Transverse colon (tissue), 4 donors: ENCODE measurements at regions not wholly inside any gene's neighbourhood (a gene's known extent, or its start where the extent isn't known, plus 50 kb on each side); places are given as distances from the start of the nearest gene placed in this dataset.

Source experiments
- DNase-seq: peaks from one replicate; pipeline ENCODE4 v3.0.0-alpha.2; 2019
- H3K27ac ChIP-seq, 4 donors: fragments of 200-600 bp; sonication (generic); 2 replicates each; pipeline ENCODE4 v1.5.1; 2016 to 2018; ENCODE audit warnings: inconsistent platforms in 4 of 4
- H3K27me3 ChIP-seq: fragments of 200-600 bp; sonication (generic); 2 replicates; pipeline ENCODE4 v1.5.1; 2017; ENCODE audit warnings: inconsistent platforms
- H3K36me3 ChIP-seq, 4 donors: fragments of 200-600 bp; sonication (generic); 2 replicates each; pipeline ENCODE4 v1.5.1; 2017 to 2019; ENCODE audit warnings: inconsistent platforms in 4 of 4
- H3K4me1 ChIP-seq, 4 donors: fragments of 200-600 bp; sonication (generic); 2 replicates each; pipeline ENCODE4 v1.5.1; 2017 to 2020; ENCODE audit warnings: inconsistent platforms in 4 of 4
- H3K4me3 ChIP-seq, 4 donors: fragments of 200-600 bp; sonication (generic); 1 replicate in 1 of 4; 2 replicates in 3 of 4; pipeline versions ENCODE4 v1.5.1 to v1.6.1; 2017 to 2019; ENCODE audit warnings: inconsistent platforms in 4 of 4
- H3K9me3 ChIP-seq, 2 donors: fragments of 200-600 bp; sonication (generic); 2 replicates each; pipeline ENCODE4 v1.5.1; 2017 to 2019; ENCODE audit warnings: inconsistent platforms in 2 of 2
- CTCF ChIP-seq, 5 experiments: fragments of 200-600 bp in 3 of 5; fragments of 450-650 bp in 2 of 5; sonication (generic) in 3 of 5; IDR thresholded peaks; 1 replicate in 2 of 5; 2 replicates in 3 of 5; pipeline ENCODE4 v1.5.1; 2016 to 2017; ENCODE audit warnings: antibody characterized with exemption in 5 of 5, inconsistent platforms in 3 of 5, mild to moderate bottlenecking in 2 of 5, moderate library complexity in 1 of 5
- EP300 ChIP-seq: sonication (generic); formaldehyde crosslinking; IDR thresholded peaks from one replicate; pipeline ENCODE4 v1.6.1; 2017; ENCODE audit warnings: antibody characterized with exemption, low read depth
- POLR2A ChIP-seq: fragments of 450-650 bp; IDR thresholded peaks from one replicate; pipeline ENCODE4 v1.6.1; 2016; ENCODE audit warnings: antibody characterized with exemption, mild to moderate bottlenecking, moderate library complexity
- POLR2AphosphoS5 ChIP-seq, 3 donors: sonication (generic); formaldehyde crosslinking; IDR thresholded peaks; one replicate each; pipeline ENCODE4 v1.6.1; 2016; ENCODE audit warnings: antibody characterized with exemption in 3 of 3
- WGBS, 2 donors: methylation state at CpG; one replicate each; pipeline ENCODE4 v1.1.5; 2018; ENCODE audit warnings: low coverage in 1 of 2; 5-methylcytosine and 5-hydroxymethylcytosine counted together
- in situ Hi-C, 4 donors: fragments of 200-750 bp; cut with MboI; loops; one replicate each; pipeline versions ENCODE4 v1.15.0 to v1.15.1; 2017; ENCODE audit warnings: low sequenced_read_pairs in 3 of 4, low pct_ligation_motif_present in 1 of 4, low pct_unique_long_range_greater_than_20kb in 1 of 4
- intact Hi-C: fragments of 100-400 bp; cut with DNase I; formaldehyde crosslinking; loops from one replicate; pipeline ENCODE4 v1.15.1; 2023; ENCODE audit warnings: low total_unique reads

- in situ Hi-C loops, result no loop called here
- no peak for DNase-seq
Measured at GRCh38 chr1:119191325-119191724, 50.9 kb upstream of the WARS2 start.

GRCh38 chr1:119204197-119204960, 63.9 kb upstream of the WARS2 start:
- 88 to 90% methylated on average over 1 to 2 of the region's 2 CpGs for WGBS, 2 donors
- H3K9me3 ChIP-seq, result peaks cover 2 to 3% of the 10 kb centered on the region in 2 donors
- no peaks in the 10 kb centered on the region for H3K36me3 ChIP-seq
- intact Hi-C loops (no loop called here), in situ Hi-C loops (no loop called here)
- no peak overlapping the region for H3K27ac ChIP-seq
- no peak for DNase-seq
- TF ChIP-seq EP300, result no peak
- TF ChIP-seq CTCF (IDR thresholded peaks at IDR 0.05), result no peak
- TF ChIP-seq POLR2A, result no peak
- no peak for TF ChIP-seq POLR2AphosphoS5 (IDR thresholded peaks at IDR 0.05)
- H3K27me3 ChIP-seq, result no peaks in the 10 kb centered on the region
- H3K4me1 ChIP-seq, result no peaks in the 10 kb centered on the region
- H3K4me3 ChIP-seq, result no peak overlapping the region

More at GRCh38 chr1:119191325-119191724, 50.9 kb upstream of the WARS2 start:
- no peaks in the 10 kb centered on the region for H3K27me3 ChIP-seq
- 85 to 89% methylated on average over 3 of the region's 3 CpGs for WGBS, 2 donors
- H3K36me3 ChIP-seq, result no peaks in the 10 kb centered on the region
- H3K4me3 ChIP-seq, result no peak overlapping the region
- H3K9me3 ChIP-seq, result no peaks in the 10 kb centered on the region
- intact Hi-C loops, result no loop called here
- H3K4me1 ChIP-seq, result no peaks in the 10 kb centered on the region
- no peak overlapping the region for H3K27ac ChIP-seq
- TF ChIP-seq EP300, result no peak
- TF ChIP-seq CTCF (IDR thresholded peaks at IDR 0.05), result no peak

GRCh38 chr1:119204961-119205357, 64.5 kb upstream of the WARS2 start:
- no peak overlapping the region for H3K4me3 ChIP-seq
- H3K9me3 ChIP-seq, result no peaks in the 10 kb centered on the region
- H3K4me1 ChIP-seq, result no peaks in the 10 kb centered on the region
- 100% methylated on average over 1 of the region's 1 CpG; no CpG with 5 or more reads in 1 of the 2 donors for WGBS, 2 donors
- in situ Hi-C loops (no loop called here), intact Hi-C loops (no loop called here)
- H3K27ac ChIP-seq, result no peak overlapping the region
- H3K27me3 ChIP-seq, result no peaks in the 10 kb centered on the region
- no peaks in the 10 kb centered on the region for H3K36me3 ChIP-seq
- TF ChIP-seq POLR2A (no peak), EP300 (no peak), POLR2AphosphoS5 (IDR thresholded peaks at IDR 0.05) (no peak), CTCF (IDR thresholded peaks at IDR 0.05) (no peak)
- DNase-seq, result no peak

GRCh38 chr1:119209061-119209460, 68.6 kb upstream of the WARS2 start:
- Histone ChIP-seq H3K9me3 (no peaks in the 10 kb centered on the region), H3K4me1 (no peaks in the 10 kb centered on the region), H3K27ac (no peak overlapping the region), H3K4me3 (no peak overlapping the region), H3K27me3 (no peaks in the 10 kb centered on the region), H3K36me3 (no peaks in the 10 kb centered on the region)
- in situ Hi-C loops, result no loop called here
- no peak for DNase-seq
- WGBS, 2 donors, result 93 to 95% methylated on average over 3 to 5 of the region's 5 CpGs
- intact Hi-C loops, result no loop called here
- TF ChIP-seq POLR2AphosphoS5 (IDR thresholded peaks at IDR 0.05) (no peak), CTCF (IDR thresholded peaks at IDR 0.05) (no peak), POLR2A (no peak), EP300 (no peak)
